ENCODE measurements at regions not wholly inside any gene's neighbourhood (a gene's known extent, or its start where the extent isn't known, plus 50 kb on each side); places are given as distances from the start of the nearest gene placed in this dataset.

DNA sequence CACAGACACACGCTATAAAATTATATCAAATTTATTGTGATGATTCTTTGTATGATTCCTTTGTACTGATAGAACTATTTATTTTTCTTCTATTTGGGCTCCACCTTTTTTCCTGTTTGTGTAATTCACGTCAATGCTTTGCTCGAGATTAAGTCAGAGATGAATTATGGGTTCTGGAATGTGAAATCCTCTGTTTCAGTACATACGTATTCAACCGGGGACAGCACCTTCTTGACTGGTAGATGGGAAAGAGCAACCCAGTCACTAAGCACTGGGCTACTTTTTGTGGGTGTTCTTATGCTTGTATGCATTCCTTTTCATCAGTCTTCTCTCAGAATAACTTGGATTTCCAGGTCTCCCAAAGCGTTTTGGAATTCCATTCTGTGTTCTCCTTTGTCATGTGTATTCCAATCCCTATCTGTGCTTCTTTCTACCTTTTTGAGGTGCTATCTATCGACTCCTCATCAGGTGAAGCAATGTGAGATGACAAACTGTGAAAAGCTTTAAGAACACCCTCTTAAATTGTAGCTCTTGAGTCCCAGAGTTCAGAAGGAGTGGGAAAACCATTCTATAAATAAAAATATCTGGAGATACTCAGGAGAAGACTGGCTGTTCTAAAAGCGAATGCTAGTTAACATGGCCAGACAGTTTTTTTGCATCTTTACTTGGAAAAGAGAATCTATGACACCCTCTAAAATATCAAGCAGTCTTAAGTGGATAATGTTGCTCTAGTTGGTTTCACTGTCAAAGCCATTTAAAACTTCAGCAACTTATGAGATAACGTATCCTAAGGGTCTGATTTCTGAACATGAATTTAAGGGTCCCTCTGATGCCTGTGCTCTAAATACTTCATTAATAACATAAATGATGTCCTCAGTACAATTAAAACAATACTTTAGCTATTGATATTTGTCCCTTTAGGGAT, 197.7 kb upstream of the PREP start:
- CTCF ChIA-PET, result interaction anchor here (2.7 kb wide), 1 partner anchor 169 kb away, joined by 7 read pairs; no protein-coding TSS in a partner anchor
- Histone ChIP-seq H3K9ac (replicated peaks; ENCODE audit: extremely low read depth, insufficient read depth, low read length) (no peak overlapping the region), H3K27me3 (ENCODE audit: control insufficient read depth in 2 of 2, insufficient read depth in 2 of 2, low read length in 2 of 2) (no peaks in the 10 kb centered on the region), H4K20me1 (replicated peaks; ENCODE audit: control insufficient read depth, extremely low read depth, insufficient read depth, low read length) (no peaks in the 10 kb centered on the region), H3K27ac (ENCODE audit: insufficient read depth, low read depth, low read length) (no peak overlapping the region), H3K4me2 (ENCODE audit: insufficient read depth, low read length) (no peak overlapping the region), H3K4me1 (ENCODE audit: control insufficient read depth, extremely low read depth, insufficient read depth, low read length) (no peaks in the 10 kb centered on the region), H3K9me1 (replicated peaks; ENCODE audit: control insufficient read depth, extremely low read depth, insufficient read depth, low read length) (no peaks in the 10 kb centered on the region), H2AFZ (ENCODE audit: low read depth, low read length) (no peak overlapping the region), H3K4me3 (replicated peaks in 1 of 3; ENCODE audit: insufficient read depth in 1 of 3, low read depth in 1 of 3, low read length in 3 of 3) (no peak overlapping the region), H3K36me3 (ENCODE audit: control insufficient read depth in 2 of 2, extremely low read depth in 1 of 2, insufficient read depth in 2 of 2, low read length in 2 of 2) (no peaks in the 10 kb centered on the region), H3K9me3 (replicated peaks; ENCODE audit: control insufficient read depth, insufficient read depth, low read length) (no peaks in the 10 kb centered on the region), H3K79me2 (ENCODE audit: control insufficient read depth, insufficient read depth, low read length) (no peaks in the 10 kb centered on the region)
- intact Hi-C loops (cut with micrococcal nuclease) (no loop called here), dilution Hi-C loops (cut with MboI; ENCODE audit: extremely low pct_ligation_motif_present, low sequenced_read_pairs) (no loop called here)
- POLR2A ChIA-PET, result no interaction called here
- TF ChIP-seq POLR2A (IDR thresholded peaks at IDR 0.05; ENCODE audit: low read depth, low read length) (no peak), EZH2 (IDR thresholded peaks at IDR 0.05; ENCODE audit: borderline replicate concordance, low read depth, low read length, severe bottlenecking) (no peak), POLR2AphosphoS5 (IDR thresholded peaks at IDR 0.05; ENCODE audit: insufficient read depth, low read depth, low read length) (no peak), MYC (IDR thresholded peaks at IDR 0.05; ENCODE audit: low read depth, low read length) (no peak), GATA2 (IDR thresholded peaks at IDR 0.05; ENCODE audit: insufficient read depth, insufficient read length, low read depth, low read length) (no peak), JUN (IDR thresholded peaks at IDR 0.05; ENCODE audit: borderline replicate concordance, insufficient read depth, insufficient read length, low read depth) (no peak), FOS (IDR thresholded peaks at IDR 0.05; ENCODE audit: borderline replicate concordance, insufficient read depth, low read length) (no peak)
- TF ChIP-seq, protein P1, sequence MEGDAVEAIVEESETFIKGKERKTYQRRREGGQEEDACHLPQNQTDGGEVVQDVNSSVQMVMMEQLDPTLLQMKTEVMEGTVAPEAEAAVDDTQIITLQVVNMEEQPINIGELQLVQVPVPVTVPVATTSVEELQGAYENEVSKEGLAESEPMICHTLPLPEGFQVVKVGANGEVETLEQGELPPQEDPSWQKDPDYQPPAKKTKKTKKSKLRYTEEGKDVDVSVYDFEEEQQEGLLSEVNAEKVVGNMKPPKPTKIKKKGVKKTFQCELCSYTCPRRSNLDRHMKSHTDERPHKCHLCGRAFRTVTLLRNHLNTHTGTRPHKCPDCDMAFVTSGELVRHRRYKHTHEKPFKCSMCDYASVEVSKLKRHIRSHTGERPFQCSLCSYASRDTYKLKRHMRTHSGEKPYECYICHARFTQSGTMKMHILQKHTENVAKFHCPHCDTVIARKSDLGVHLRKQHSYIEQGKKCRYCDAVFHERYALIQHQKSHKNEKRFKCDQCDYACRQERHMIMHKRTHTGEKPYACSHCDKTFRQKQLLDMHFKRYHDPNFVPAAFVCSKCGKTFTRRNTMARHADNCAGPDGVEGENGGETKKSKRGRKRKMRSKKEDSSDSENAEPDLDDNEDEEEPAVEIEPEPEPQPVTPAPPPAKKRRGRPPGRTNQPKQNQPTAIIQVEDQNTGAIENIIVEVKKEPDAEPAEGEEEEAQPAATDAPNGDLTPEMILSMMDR (IDR thresholded peaks at IDR 0.05; ENCODE audit: extremely low read depth in 1 of 2, insufficient read depth in 1 of 2, low read depth in 1 of 2, low read length in 2 of 2), result no peak
- TF ChIP-seq, protein P2, sequence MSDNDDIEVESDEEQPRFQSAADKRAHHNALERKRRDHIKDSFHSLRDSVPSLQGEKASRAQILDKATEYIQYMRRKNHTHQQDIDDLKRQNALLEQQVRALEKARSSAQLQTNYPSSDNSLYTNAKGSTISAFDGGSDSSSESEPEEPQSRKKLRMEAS (IDR thresholded peaks at IDR 0.05; ENCODE audit: insufficient read depth, insufficient read length), result no peak
- no peak for DNase-seq (ENCODE audit: low read depth, low spot score)
- no TSS peak for BruUV-seq (replicated peaks)
- no peak for FAIRE-seq
